GM19328 (cell line): ENCODE measurements at regions not wholly inside any gene's neighbourhood (a gene's known extent, or its start where the extent isn't known, plus 50 kb on each side); places are given as distances from the start of the nearest gene placed in this dataset.
"Not testable (repeated sequence)": the region's sequence is repeated elsewhere in the genome, so short reads cannot be mapped to it uniquely, and the experiment has no call there.

Experiments
- ATAC-seq: cut with Tn5 transposase; IDR thresholded peaks from one replicate; pipeline ENCODE4 v1.9.1; 2021; ENCODE audit warnings: mild to moderate bottlenecking, moderate library complexity; ENCODE audit not compliant: unreplicated experiment

- not testable (repeated sequence) for ATAC-seq
Observed at GRCh38 chr1:148361427-148362215, 121.5 kb downstream of the PPIAL4G start.

GRCh38 chr1:148357037-148357436, 126.1 kb downstream of the PPIAL4G start:
- no peak for ATAC-seq

DNA sequence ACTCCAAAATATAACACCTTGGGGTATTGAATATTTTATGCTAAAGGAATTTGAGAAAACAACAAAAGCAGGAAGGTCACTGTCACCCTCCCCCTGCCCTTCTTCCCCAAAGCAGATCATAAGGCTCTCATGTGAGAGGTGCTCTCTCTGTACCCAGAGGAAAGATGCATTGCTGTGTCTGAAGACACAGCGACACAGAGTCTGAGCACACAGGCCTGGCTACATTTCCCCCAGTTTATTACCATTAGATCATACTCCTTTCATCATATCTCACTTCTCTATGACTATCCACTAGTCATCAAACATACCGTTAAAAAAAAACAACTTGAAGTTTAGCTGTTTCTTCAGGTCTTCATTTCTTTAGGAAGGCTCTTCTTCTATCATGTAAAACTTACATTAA, 127.1 kb downstream of the PPIAL4G start:
- no peak for ATAC-seq

GRCh38 chr1:148354913-148355308, 128.2 kb downstream of the PPIAL4G start:
- no peak for ATAC-seq

DNA sequence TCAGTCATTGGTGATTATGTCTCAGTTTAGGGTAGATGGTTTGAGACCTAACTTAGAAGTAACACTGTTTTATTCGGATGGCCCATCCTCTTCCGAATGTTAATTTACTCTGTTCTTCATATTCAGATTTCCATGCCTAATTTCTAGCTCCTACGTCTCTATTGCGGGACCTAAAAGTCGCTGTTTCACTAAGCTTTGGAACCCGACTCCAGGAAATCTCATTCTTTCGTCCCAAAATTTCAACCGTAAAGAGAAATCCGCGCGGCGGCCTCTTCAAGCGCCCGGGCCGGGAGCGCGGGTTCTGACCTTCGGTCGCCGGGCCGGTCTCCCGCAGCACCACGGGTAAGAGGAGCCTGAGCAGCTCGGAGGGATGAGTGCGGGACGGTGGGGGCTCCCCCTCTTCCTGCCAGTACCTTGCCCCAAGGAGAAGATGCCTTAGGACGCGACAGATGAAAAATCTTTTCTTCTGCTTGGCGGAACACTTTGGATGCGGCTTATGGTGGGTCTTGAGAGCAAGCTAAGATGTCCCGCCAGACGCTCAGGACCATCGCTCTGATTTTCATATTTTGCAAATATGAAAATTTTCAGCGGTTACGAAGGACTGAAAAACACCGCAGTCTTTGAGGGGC, 128.7 kb downstream of the PPIAL4G start:
- no peak for ATAC-seq

- no peak for ATAC-seq
Observed at GRCh38 chr1:148353461-148354283, 129.4 kb downstream of the PPIAL4G start.

- ATAC-seq: no peak
Observed at GRCh38 chr1:148352470-148353053, 130.5 kb downstream of the PPIAL4G start.

DNA sequence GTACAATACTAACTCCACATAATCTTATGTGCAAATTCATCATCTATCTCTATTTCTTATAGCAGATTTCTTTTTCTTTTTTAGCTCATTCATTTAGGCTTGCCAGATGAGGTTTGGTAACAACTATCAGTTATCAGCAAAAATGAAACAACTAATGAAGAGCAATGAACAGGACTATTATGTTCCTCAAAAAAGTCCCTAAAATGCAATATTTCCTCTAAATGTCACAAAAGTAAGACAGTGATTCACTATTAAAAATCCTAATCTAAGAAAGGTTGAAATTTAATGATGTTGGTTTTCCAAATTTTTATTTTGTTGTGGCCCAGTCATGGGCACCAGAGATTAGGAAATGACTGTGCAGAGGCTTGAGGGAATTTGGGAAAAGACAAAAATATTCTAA, 135.3 kb downstream of the PPIAL4G start:
- no peak for ATAC-seq

DNA sequence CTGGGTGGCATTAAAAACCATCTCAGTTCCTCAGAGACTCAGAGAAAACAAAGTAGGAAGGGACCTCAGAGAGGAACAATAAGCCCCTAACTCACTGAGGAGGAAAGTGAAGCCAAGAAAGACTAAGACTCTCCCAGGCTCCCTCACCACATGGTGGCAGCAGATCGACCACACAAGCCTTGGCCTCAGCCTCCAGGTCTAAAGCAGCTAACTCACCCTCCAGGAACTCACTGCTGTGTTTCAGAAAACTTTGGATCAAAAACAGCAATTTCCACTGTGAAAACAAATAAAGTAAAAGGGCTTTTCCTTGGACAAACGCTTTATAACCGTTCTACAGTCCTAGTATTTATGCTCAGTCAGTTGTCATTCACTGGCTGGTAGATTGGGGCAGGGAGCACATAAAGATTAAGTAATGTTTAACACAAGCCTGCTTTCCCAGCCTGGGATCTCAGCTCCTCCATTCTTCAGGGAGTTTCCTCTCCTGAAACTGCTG, 137.4 kb downstream of the PPIAL4G start:
- not testable (repeated sequence) for ATAC-seq

DNA sequence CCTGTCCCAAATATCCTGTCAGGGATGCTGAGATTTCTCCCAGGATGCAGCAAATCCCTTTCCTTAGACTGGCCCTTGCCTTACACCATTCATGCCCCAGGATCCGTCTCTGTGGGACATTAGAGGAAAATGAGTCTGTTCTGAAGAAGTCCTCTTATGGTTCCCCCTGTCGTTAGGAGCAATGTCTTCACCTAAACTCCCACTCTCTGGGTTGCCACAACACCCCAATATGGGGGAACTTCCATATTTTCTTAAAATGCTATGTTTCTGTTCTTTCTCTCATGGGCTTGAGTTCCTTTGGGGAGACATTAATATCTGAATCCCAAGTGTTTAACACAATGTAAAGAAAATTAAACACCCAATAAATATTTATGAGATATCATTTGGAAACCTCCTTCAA, 138.5 kb downstream of the PPIAL4G start:
- ATAC-seq: not testable (repeated sequence)

DNA sequence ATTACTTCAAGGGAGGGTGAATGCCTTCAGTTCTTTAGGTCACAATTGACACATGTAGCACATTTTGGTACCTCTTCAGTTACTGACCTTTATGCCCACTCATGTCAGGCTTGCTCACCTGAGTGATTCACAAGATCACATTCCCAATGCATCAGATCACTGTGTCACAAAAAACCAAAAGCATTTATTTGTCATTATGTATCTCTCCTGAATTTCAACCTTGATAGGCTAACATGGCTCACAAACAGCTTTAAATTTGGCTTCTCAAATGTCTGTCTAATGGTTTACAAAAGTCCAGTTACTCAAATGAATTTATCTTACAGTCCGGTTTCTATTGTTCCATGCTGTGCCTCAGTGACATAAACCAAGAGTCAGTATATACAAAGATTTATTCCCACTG, 141.4 kb downstream of the PPIAL4G start:
- ATAC-seq: not testable (repeated sequence)

GRCh38 chr1:148336121-148336918, 146.8 kb downstream of the PPIAL4G start:
- not testable (repeated sequence) for ATAC-seq

- peak; percentile 54 for ATAC-seq
Observed at GRCh38 chr1:148334339-148335130, 148.6 kb downstream of the PPIAL4G start.

GRCh38 chr1:148333875-148334338, 149.2 kb downstream of the PPIAL4G start:
- ATAC-seq: no peak

- ATAC-seq: no peak
Observed at GRCh38 chr1:148328884-148329283, 154.2 kb downstream of the PPIAL4G start.

GRCh38 chr1:148325031-148325430, 158.1 kb downstream of the PPIAL4G start:
- not testable (repeated sequence) for ATAC-seq

DNA sequence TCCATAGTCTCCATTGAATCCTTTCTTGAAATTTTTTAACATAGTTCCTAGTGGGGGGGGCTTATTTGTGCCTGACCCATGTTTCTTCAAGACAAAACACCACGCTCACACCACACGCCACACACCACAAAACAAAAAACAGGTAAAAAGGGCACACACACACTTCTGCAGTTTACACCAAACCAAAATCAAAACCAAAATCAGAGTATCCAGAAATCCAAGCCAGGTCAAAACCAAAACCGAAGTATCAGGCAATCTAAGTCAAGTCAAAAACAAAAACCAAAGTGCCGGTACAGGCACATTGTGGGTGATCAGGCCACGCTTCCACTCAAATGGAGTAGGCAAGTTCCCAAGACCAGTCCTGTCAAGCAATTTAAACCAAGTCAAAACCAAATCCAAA, 158.6 kb downstream of the PPIAL4G start:
- ATAC-seq: not testable (repeated sequence)

- not testable (repeated sequence) for ATAC-seq
Observed at GRCh38 chr1:148320079-148320478, 163.0 kb downstream of the PPIAL4G start.

GRCh38 chr1:148318904-148319242, 164.2 kb downstream of the PPIAL4G start:
- ATAC-seq: no peak
